A673 (cell line): ENCODE measurements at regions not wholly inside any gene's neighbourhood (a gene's known extent, or its start where the extent isn't known, plus 50 kb on each side); places are given as distances from the start of the nearest gene placed in this dataset.

Experiments
- CTCF ChIP-seq: fragments of 300-800, 200-600 bp; sonication (generic); conservative IDR thresholded peaks from 2 replicates; pipeline ENCODE4 v1.5.1; 2017; ENCODE audit warnings: low read depth, mild to moderate bottlenecking, antibody characterized with exemption, low read length, moderate library complexity, mixed read lengths
- EZH2 ChIP-seq: fragments of 200-600 bp; sonication (generic); IDR thresholded peaks from 2 replicates; pipeline ENCODE4 v1.6.1; 2017; ENCODE audit warnings: borderline replicate concordance, low read depth, mild to moderate bottlenecking, mixed read lengths, antibody characterized with exemption, low read length; ENCODE audit not compliant: poor library complexity, severe bottlenecking

GRCh38 chr9:124134526-124134925 lies 123.0 kb downstream of the LHX2 start:
- TF ChIP-seq CTCF (no peak), EZH2 (no peak)
